HepG2 (cell line): ENCODE measurements at regions not wholly inside any gene's neighbourhood (a gene's known extent, or its start where the extent isn't known, plus 50 kb on each side); places are given as distances from the start of the nearest gene placed in this dataset.

Experiments
- ATAC-seq: fragments of 200-7000 bp; cut with Tn5 transposase; 3 replicates; pipeline ENCODE4 v1.9.1; 2020; ENCODE audit warnings: mild to moderate bottlenecking, moderate library complexity
- BruUV-seq: library from RNA; stranded (reverse); fragments of 400-500 nt; replicated peaks from 2 replicates; lab custom pipeline; 2021; lab: Mats Ljungman, UMichigan
- CTCF ChIA-PET: fragments of 300-600 bp; formaldehyde crosslinking; extraction: SDS; loops from one replicate; lab custom pipeline; 2021; ENCODE audit warnings: low total read pairs, inconsistent platforms, low intra/inter-chr PET ratio; lab: Yijun Ruan, JAX
- POLR2A ChIA-PET: fragments of 350-600 bp; sonication (Branson Sonifier 250); formaldehyde crosslinking; loops from one replicate; lab custom pipeline; 2020; ENCODE audit warnings: antibody characterized with exemption, inconsistent platforms; lab: Yijun Ruan, JAX
- DNase-seq: peaks from one replicate; pipeline ENCODE4 v3.0.0-alpha.2; 2015; ENCODE audit warnings: low spot score
- FAIRE-seq: peaks from 3 replicates; lab custom pipeline; 2011; peaks lifted over from hg19 to GRCh38; lab: Jason Lieb, UNC
- H2AFZ ChIP-seq: one replicate; pipeline ENCODE4 v1.6.1; 2011; ENCODE audit warnings: low read length, inconsistent platforms
- H3K27ac ChIP-seq: fragments of 300-600 bp; 3 replicates; pipeline ENCODE4 v1.8.0; 2011; ENCODE audit warnings: mixed run types, mild to moderate bottlenecking, mixed read lengths, low read length, inconsistent platforms; ENCODE audit not compliant: insufficient read depth; ENCODE audit errors: extremely low read length
- H3K27me3 ChIP-seq, 2 experiments: fragments of 200-600 bp in 1 of 2; 2 replicates in 1 of 2; 3 replicates in 1 of 2; pipeline versions ENCODE4 v1.6.0 to v1.8.0; 2011; ENCODE audit warnings: low read length in 2 of 2, mild to moderate bottlenecking in 2 of 2, moderate library complexity in 2 of 2, inconsistent platforms in 1 of 2; ENCODE audit not compliant: insufficient read depth in 2 of 2, control insufficient read depth in 1 of 2
- H3K36me3 ChIP-seq, 2 experiments: fragments of 200-600 bp in 1 of 2; replicated peaks in 1 of 2; 2 replicates in 1 of 2; 3 replicates in 1 of 2; pipeline versions ENCODE4 v1.5.1 to v1.8.0; 2011; ENCODE audit warnings: low read length in 2 of 2, inconsistent platforms in 1 of 2; ENCODE audit not compliant: insufficient read depth in 2 of 2, control insufficient read depth in 1 of 2
- H3K4me1 ChIP-seq: 2 replicates; pipeline ENCODE4 v1.5.1; 2012; ENCODE audit warnings: low read length, inconsistent platforms; ENCODE audit not compliant: insufficient read depth
- H3K4me2 ChIP-seq: 2 replicates; pipeline ENCODE4 v1.6.0; 2011; ENCODE audit warnings: low read depth, low read length, inconsistent platforms
- H3K4me3 ChIP-seq, 3 experiments: fragments of 200-600 bp in 1 of 3; sonication (generic), shearing (Covaris generic) in 1 of 3; replicated peaks in 1 of 3; 2 replicates each; pipeline ENCODE4 v1.5.1; 2011 to 2016; ENCODE audit warnings: low read length in 3 of 3, inconsistent platforms in 2 of 3, low read depth in 2 of 3, mild to moderate bottlenecking in 2 of 3, control low read depth in 1 of 3, mixed read lengths in 1 of 3; ENCODE audit not compliant: insufficient read depth in 1 of 3
- H3K79me2 ChIP-seq: one replicate; pipeline ENCODE4 v1.6.1; 2011; ENCODE audit warnings: low read length, inconsistent platforms; ENCODE audit not compliant: insufficient read depth
- H3K9ac ChIP-seq: 2 replicates; pipeline ENCODE4 v1.6.0; 2011; ENCODE audit warnings: mild to moderate bottlenecking, low read depth, low read length, inconsistent platforms; ENCODE audit not compliant: insufficient read depth
- H3K9me3 ChIP-seq: 2 replicates; pipeline ENCODE4 v1.5.1; 2012; ENCODE audit warnings: mild to moderate bottlenecking, low read length
- H4K20me1 ChIP-seq: 2 replicates; pipeline ENCODE4 v1.6.0; 2011; ENCODE audit warnings: inconsistent platforms, mild to moderate bottlenecking, low read length, moderate library complexity; ENCODE audit not compliant: insufficient read depth
- MAFF ChIP-seq: IDR thresholded peaks from 2 replicates; pipeline ENCODE4 v1.6.1; 2011; ENCODE audit warnings: low read depth, low read length, improper control_type of control experiment
- NFE2L2 ChIP-seq: fragments of 150-350 bp; IDR thresholded peaks from 2 replicates; pipeline ENCODE4 v1.6.1; 2014; ENCODE audit warnings: low read length
- RFXANK ChIP-seq: IDR thresholded peaks from 2 replicates; pipeline ENCODE4 v1.6.1; 2016
- SRF ChIP-seq: IDR thresholded peaks from 2 replicates; pipeline ENCODE4 v1.6.1; 2011; ENCODE audit warnings: mild to moderate bottlenecking, low read depth, low read length, moderate library complexity
- U2AF2 ChIP-seq: fragments of 200-400 bp; formaldehyde crosslinking; IDR thresholded peaks from 2 replicates; pipeline ENCODE4 v1.6.1; 2017; ENCODE audit warnings: low read depth, mild to moderate bottlenecking, low read length
- YEATS4 ChIP-seq: sonication (generic); formaldehyde crosslinking; IDR thresholded peaks from 2 replicates; pipeline ENCODE4 v1.4.0; 2020; ENCODE audit warnings: missing genetic modification reagents, borderline replicate concordance
- ZNF121 ChIP-seq: sonication (generic); formaldehyde crosslinking; IDR thresholded peaks from 2 replicates; pipeline ENCODE4 v1.5.0; 2020; ENCODE audit warnings: mild to moderate bottlenecking, missing genetic modification reagents
- ZNF234 ChIP-seq: sonication (generic); formaldehyde crosslinking; conservative IDR thresholded peaks from 2 replicates; pipeline ENCODE4 v1.5.1; 2020; ENCODE audit warnings: mild to moderate bottlenecking, missing genetic modification reagents
- ZNF367 ChIP-seq: sonication (generic); formaldehyde crosslinking; IDR thresholded peaks from 2 replicates; pipeline ENCODE4 v1.4.0; 2020; ENCODE audit warnings: missing genetic modification reagents, borderline replicate concordance
- ZNF431 ChIP-seq: sonication (generic); formaldehyde crosslinking; IDR thresholded peaks from 2 replicates; pipeline ENCODE4 v1.9.0; 2022; ENCODE audit warnings: missing genetic modification reagents, low read depth, mild to moderate bottlenecking, borderline replicate concordance
- ZNF709 ChIP-seq: sonication (generic); formaldehyde crosslinking; IDR thresholded peaks from 2 replicates; pipeline ENCODE4 v1.5.0; 2020; ENCODE audit warnings: mild to moderate bottlenecking, missing genetic modification reagents
- ZNF83 ChIP-seq: sonication (generic); formaldehyde crosslinking; IDR thresholded peaks from 2 replicates; pipeline ENCODE4 v1.4.0; 2020; ENCODE audit warnings: missing genetic modification reagents, mild to moderate bottlenecking, borderline replicate concordance
- in situ Hi-C: cut with HindIII; loops from 2 replicates; pipeline ENCODE4 v1.10.0; 2017; ENCODE audit warnings: low pct_unique_long_range_greater_than_20kb; ENCODE audit not compliant: extremely low pct_ligation_motif_present
- intact Hi-C: fragments of 100-400 bp; cut with micrococcal nuclease; formaldehyde crosslinking; loops from one replicate; pipeline ENCODE4 v1.10.0; 2022; ENCODE audit not compliant: unreplicated experiment
- TF ChIP-seq, protein P1 (sequence below): IDR thresholded peaks from 2 replicates; pipeline ENCODE4 v1.6.1; 2012; ENCODE audit warnings: low read depth, low read length, improper control_type of control experiment
- TF ChIP-seq, protein P2 (sequence below): sonication (generic); formaldehyde crosslinking; IDR thresholded peaks from 2 replicates; pipeline ENCODE4 v1.4.0; 2020; ENCODE audit warnings: missing genetic modification reagents, low read depth, mild to moderate bottlenecking, borderline replicate concordance
- TF ChIP-seq, protein P3 (sequence below): sonication (generic); formaldehyde crosslinking; IDR thresholded peaks from 2 replicates; pipeline ENCODE4 v1.8.0; 2022; ENCODE audit warnings: mild to moderate bottlenecking, missing genetic modification reagents, moderate library complexity
- TF ChIP-seq, protein P4 (sequence below): sonication (generic); formaldehyde crosslinking; IDR thresholded peaks from 2 replicates; pipeline ENCODE4 v1.5.0; 2020; ENCODE audit warnings: missing genetic modification reagents, mild to moderate bottlenecking, borderline replicate concordance

DNA sequence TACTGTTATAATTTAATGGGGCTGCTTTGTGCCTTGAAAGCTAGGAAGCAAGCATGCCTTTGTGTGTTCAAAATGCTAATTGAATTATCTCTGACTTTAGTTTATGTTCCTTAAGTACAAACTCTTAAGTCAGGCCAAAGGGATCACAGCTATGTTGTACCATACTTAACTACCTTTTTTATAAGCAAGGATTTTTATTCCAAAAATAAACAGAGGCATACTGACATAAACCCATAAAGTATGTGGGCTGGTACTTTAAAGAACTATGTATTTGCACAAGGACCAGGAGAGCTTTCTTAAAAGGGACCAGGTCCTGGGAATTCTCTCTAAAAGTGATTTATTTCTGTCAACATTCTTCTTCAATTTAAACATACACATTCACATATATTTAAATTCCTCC lies 57.8 kb upstream of the HCCS start:
- BruUV-seq, result no TSS peak
- ChIA-PET POLR2A (no interaction called here), CTCF (no interaction called here)
- H3K4me1 ChIP-seq, result no peaks in the 10 kb centered on the region
- ATAC-seq (no peak), FAIRE-seq (no peak), DNase-seq (no peak)
- no peak overlapping the region for H2AFZ ChIP-seq
- no peaks in the 10 kb centered on the region for H3K36me3 ChIP-seq
- no peaks in the 10 kb centered on the region for H3K79me2 ChIP-seq
- H3K4me2 ChIP-seq, result no peak overlapping the region
- intact Hi-C loops, result no loop called here
- TF ChIP-seq YEATS4 (CRISPR knock-in tag) (no peak), ZNF83 (no peak), ZNF709 (no peak), RFXANK (CRISPR knock-in tag) (no peak), MAFF (no peak), NFE2L2 (no peak), ZNF121 (CRISPR knock-in tag) (no peak), ZNF234 (CRISPR knock-in tag) (no peak), U2AF2 (no peak), ZNF367 (CRISPR knock-in tag) (no peak), SRF (no peak), ZNF431 (CRISPR knock-in tag) (no peak)
- TF ChIP-seq, protein P1, sequence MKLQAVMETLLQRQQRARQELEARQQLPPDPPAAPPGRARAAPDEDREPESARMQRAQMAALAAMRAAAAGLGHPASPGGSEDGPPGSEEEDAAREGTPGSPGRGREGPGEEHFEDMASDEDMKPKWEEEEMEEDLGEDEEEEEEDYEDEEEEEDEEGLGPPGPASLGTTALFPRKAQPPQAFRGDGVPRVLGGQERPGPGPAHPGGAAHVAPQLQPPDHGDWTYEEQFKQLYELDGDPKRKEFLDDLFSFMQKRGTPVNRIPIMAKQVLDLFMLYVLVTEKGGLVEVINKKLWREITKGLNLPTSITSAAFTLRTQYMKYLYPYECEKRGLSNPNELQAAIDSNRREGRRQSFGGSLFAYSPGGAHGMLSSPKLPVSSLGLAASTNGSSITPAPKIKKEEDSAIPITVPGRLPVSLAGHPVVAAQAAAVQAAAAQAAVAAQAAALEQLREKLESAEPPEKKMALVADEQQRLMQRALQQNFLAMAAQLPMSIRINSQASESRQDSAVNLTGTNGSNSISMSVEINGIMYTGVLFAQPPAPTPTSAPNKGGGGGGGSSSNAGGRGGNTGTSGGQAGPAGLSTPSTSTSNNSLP, result no peak
- TF ChIP-seq, protein P2, sequence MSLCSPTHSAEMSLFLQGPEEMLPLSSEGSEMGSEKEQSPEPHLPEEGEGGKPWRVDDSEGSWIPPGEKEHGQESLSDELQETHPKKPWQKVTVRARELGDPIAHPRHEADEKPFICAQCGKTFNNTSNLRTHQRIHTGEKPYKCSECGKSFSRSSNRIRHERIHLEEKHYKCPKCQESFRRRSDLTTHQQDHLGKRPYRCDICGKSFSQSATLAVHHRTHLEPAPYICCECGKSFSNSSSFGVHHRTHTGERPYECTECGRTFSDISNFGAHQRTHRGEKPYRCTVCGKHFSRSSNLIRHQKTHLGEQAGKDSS (CRISPR knock-in tag), result no peak
- TF ChIP-seq, protein P3, sequence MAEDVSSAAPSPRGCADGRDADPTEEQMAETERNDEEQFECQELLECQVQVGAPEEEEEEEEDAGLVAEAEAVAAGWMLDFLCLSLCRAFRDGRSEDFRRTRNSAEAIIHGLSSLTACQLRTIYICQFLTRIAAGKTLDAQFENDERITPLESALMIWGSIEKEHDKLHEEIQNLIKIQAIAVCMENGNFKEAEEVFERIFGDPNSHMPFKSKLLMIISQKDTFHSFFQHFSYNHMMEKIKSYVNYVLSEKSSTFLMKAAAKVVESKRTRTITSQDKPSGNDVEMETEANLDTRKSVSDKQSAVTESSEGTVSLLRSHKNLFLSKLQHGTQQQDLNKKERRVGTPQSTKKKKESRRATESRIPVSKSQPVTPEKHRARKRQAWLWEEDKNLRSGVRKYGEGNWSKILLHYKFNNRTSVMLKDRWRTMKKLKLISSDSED, result no peak
- TF ChIP-seq, protein P4, sequence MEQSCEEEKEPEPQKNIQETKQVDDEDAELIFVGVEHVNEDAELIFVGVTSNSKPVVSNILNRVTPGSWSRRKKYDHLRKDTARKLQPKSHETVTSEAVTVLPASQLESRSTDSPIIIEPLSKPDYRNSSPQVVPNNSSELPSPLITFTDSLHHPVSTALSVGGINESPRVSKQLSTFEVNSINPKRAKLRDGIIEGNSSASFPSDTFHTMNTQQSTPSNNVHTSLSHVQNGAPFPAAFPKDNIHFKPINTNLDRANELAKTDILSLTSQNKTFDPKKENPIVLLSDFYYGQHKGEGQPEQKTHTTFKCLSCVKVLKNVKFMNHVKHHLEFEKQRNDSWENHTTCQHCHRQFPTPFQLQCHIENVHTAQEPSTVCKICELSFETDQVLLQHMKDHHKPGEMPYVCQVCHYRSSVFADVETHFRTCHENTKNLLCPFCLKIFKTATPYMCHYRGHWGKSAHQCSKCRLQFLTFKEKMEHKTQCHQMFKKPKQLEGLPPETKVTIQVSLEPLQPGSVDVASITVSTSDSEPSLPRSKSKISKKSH (CRISPR knock-in tag), result no peak
- no peak overlapping the region for H3K4me3 ChIP-seq
- in situ Hi-C loops, result no loop called here
- no peaks in the 10 kb centered on the region for H3K9me3 ChIP-seq
- no peak overlapping the region for H3K27ac ChIP-seq
- H3K9ac ChIP-seq, result no peak overlapping the region
- no peaks in the 10 kb centered on the region for H4K20me1 ChIP-seq
- H3K27me3 ChIP-seq, result no peaks in the 10 kb centered on the region
